B cell (primary cell): ENCODE measurements at regions not wholly inside any gene's neighbourhood (a gene's known extent, or its start where the extent isn't known, plus 50 kb on each side); places are given as distances from the start of the nearest gene placed in this dataset.

Experiments
- ATAC-seq: fragments of 200-7000 bp; cut with Tn5 transposase; one replicate; pipeline ENCODE4 v1.10.0; 2021; ENCODE audit warnings: low read depth, mild to moderate bottlenecking, moderate number of reproducible peaks, moderate library complexity
- CTCF ChIA-PET: fragments of 350-600 bp; sonication (Branson Sonifier 250); formaldehyde crosslinking; loops from one replicate; lab custom pipeline; 2021; ENCODE audit warnings: antibody characterized with exemption, inconsistent platforms; lab: Charles Lee
- POLR2A ChIA-PET: fragments of 350-600 bp; sonication (Branson Sonifier 250); formaldehyde crosslinking; loops from one replicate; lab custom pipeline; 2021; ENCODE audit warnings: antibody characterized with exemption; lab: Charles Lee
- DNase-seq: peaks from one replicate; pipeline ENCODE4 v3.0.0; 2013
- H2AFZ ChIP-seq: 2 replicates; pipeline ENCODE4 v1.6.1; 2012; ENCODE audit warnings: mild to moderate bottlenecking, low read depth, low read length; ENCODE audit not compliant: insufficient read depth, poor library complexity, severe bottlenecking
- H3K27ac ChIP-seq, 2 donors: 1 replicate in 1 of 2; 2 replicates in 1 of 2; pipeline ENCODE4 v1.5.1; 2012 to 2013; ENCODE audit warnings: low read length in 2 of 2, mild to moderate bottlenecking in 2 of 2, moderate library complexity in 1 of 2
- H3K27me3 ChIP-seq, 4 experiments: fragments of 200-600 bp in 1 of 4; sonication (generic) in 1 of 4; replicated peaks in 1 of 4; 1 replicate in 2 of 4; 2 replicates in 2 of 4; pipeline versions ENCODE4 v1.6.1 to v1.7.0; 2013 to 2016; ENCODE audit warnings: low read length in 3 of 4, mild to moderate bottlenecking in 2 of 4, mixed read lengths in 1 of 4, moderate library complexity in 1 of 4; ENCODE audit not compliant: insufficient read depth in 4 of 4, control insufficient read depth in 3 of 4; ENCODE audit errors: control extremely low read depth in 1 of 4
- H3K36me3 ChIP-seq, 2 experiments: replicated peaks in 1 of 2; 1 replicate in 1 of 2; 2 replicates in 1 of 2; pipeline versions ENCODE4 v1.6.1 to v1.7.1; 2013; ENCODE audit warnings: low read length in 1 of 2; ENCODE audit not compliant: insufficient read depth in 2 of 2, control insufficient read depth in 1 of 2; ENCODE audit errors: control extremely low read depth in 1 of 2, extremely low read depth in 1 of 2
- H3K4me1 ChIP-seq, 2 donors: fragments of 200-600 bp in 1 of 2; sonication (generic) in 1 of 2; 1 replicate in 1 of 2; 2 replicates in 1 of 2; pipeline versions ENCODE4 v1.5.1 to v1.6.1; 2013 to 2017; ENCODE audit warnings: low read length in 2 of 2; ENCODE audit not compliant: control insufficient read depth in 2 of 2, insufficient read depth in 2 of 2
- H3K4me2 ChIP-seq: replicated peaks from 2 replicates; pipeline ENCODE3; 2012; ENCODE audit warnings: mild to moderate bottlenecking, low read depth, low read length; ENCODE audit not compliant: poor library complexity, severe bottlenecking
- H3K4me3 ChIP-seq, 5 experiments: fragments of 200-600 bp in 1 of 5; sonication (generic) in 1 of 5; 1 replicate in 3 of 5; 2 replicates in 2 of 5; pipeline versions ENCODE4 v1.5.1 to v1.7.0; 2011 to 2016; ENCODE audit warnings: low read length in 4 of 5, mild to moderate bottlenecking in 4 of 5, low read depth in 2 of 5, control low read depth in 1 of 5, moderate library complexity in 1 of 5; ENCODE audit not compliant: insufficient read depth in 1 of 5; ENCODE audit errors: control extremely low read depth in 1 of 5, extremely low read depth in 1 of 5
- H3K79me2 ChIP-seq: fragments of 200-600 bp; sonication (generic); one replicate; pipeline ENCODE4 v1.6.0; 2016; ENCODE audit warnings: low read length; ENCODE audit not compliant: control insufficient read depth, insufficient read depth
- H3K9ac ChIP-seq: fragments of 200-600 bp; sonication (generic); 2 replicates; pipeline ENCODE4 v1.6.1; 2017; ENCODE audit warnings: mild to moderate bottlenecking, low read length, moderate library complexity
- H3K9me3 ChIP-seq, 3 donors: one replicate each; pipeline versions ENCODE4 v1.6.1 to v1.7.1; 2013; ENCODE audit warnings: low read length in 2 of 3; ENCODE audit not compliant: control insufficient read depth in 2 of 3, insufficient read depth in 1 of 3; ENCODE audit errors: control extremely low read depth in 1 of 3
- H4K20me1 ChIP-seq: 2 replicates; pipeline ENCODE4 v1.6.0; 2012; ENCODE audit warnings: mild to moderate bottlenecking, low read length; ENCODE audit not compliant: insufficient read depth, control insufficient read depth, poor library complexity, severe bottlenecking
- H3K27ac Mint-ChIP-seq: one replicate; pipeline ENCODE4 v1.8.0; 2021; ENCODE audit warnings: mixed read lengths
- H3K27me3 Mint-ChIP-seq: one replicate; pipeline ENCODE4 v1.8.0; 2021; ENCODE audit warnings: mixed read lengths
- H3K4me1 Mint-ChIP-seq: one replicate; pipeline ENCODE4 v1.8.0; 2021; ENCODE audit warnings: mixed read lengths
- H3K4me3 Mint-ChIP-seq: one replicate; pipeline ENCODE4 v1.8.0; 2021; ENCODE audit warnings: mixed read lengths
- H3K9me3 Mint-ChIP-seq: one replicate; pipeline ENCODE4 v1.8.0; 2022; ENCODE audit warnings: mixed read lengths; ENCODE audit not compliant: insufficient read depth
- EZH2 ChIP-seq: IDR thresholded peaks from 2 replicates; pipeline ENCODE4 v1.6.1; 2012; ENCODE audit warnings: borderline replicate concordance, low read depth, mild to moderate bottlenecking, moderate library complexity, low read length; ENCODE audit not compliant: insufficient read depth, poor library complexity, severe bottlenecking
- WGBS: methylation state at CpG from one replicate; pipeline ENCODE4 v1.1.5; 2013; ENCODE audit warnings: missing lambda C conversion rate; ENCODE audit not compliant: insufficient coverage; 5-methylcytosine and 5-hydroxymethylcytosine counted together
- intact Hi-C: fragments of 100-400 bp; cut with micrococcal nuclease; formaldehyde crosslinking; loops from one replicate; pipeline ENCODE4 v1.10.0; 2022
- TF ChIP-seq, protein P1 (sequence below): fragments of 200-600 bp; IDR thresholded peaks from one replicate; pipeline ENCODE4 v1.8.0; 2022; ENCODE audit warnings: antibody characterized with exemption, mild to moderate bottlenecking

DNA sequence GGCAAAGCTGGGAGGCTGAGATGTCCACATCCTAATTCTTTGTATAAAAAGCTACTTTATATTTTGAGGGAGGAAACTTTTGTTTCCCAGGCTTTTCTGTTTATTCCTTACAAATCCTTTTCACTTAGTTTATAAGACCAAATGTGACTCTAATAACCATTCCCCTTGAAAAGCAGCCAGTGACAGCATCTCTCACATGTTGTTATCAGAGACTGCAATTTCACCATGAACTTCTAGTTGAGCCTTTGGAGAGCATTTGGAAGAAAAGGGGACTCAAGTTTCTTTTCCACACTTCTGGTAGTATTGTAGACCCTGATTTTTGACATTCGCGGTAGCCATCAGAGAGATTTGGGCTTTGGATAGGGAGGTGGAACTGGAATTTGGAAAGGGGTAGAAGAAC is 215.8 kb downstream of the RNF144B start:
- intact Hi-C loops: no loop called here
- Histone ChIP-seq H3K9ac (no peak overlapping the region), H3K4me3 (no peak overlapping the region), H4K20me1 (no peaks in the 10 kb centered on the region), H3K27me3 (peaks cover 0 to 4% (median 0%) of the 10 kb centered on the region in 4 experiments), H3K4me1 (no peaks in the 10 kb centered on the region), H3K9me3 (no peaks in the 10 kb centered on the region), H3K27ac (no peak overlapping the region), H2AFZ (no peak overlapping the region), H3K36me3 (no peaks in the 10 kb centered on the region), H3K79me2 (no peaks in the 10 kb centered on the region), H3K4me2 (no peak overlapping the region)
- ChIA-PET POLR2A (no interaction called here), CTCF (interaction anchor here (0.5 kb wide), 1 partner anchor 9 kb away, joined by 3 read pairs; no protein-coding TSS in a partner anchor)
- Mint-ChIP-seq H3K27me3 (peaks cover 25% of the 10 kb centered on the region), H3K27ac (no peak overlapping the region), H3K4me3 (no peak overlapping the region), H3K4me1 (no peaks in the 10 kb centered on the region), H3K9me3 (no peaks in the 10 kb centered on the region)
- WGBS: no CpG with 5 or more reads among the region's 2 CpGs
- TF ChIP-seq, protein P1, sequence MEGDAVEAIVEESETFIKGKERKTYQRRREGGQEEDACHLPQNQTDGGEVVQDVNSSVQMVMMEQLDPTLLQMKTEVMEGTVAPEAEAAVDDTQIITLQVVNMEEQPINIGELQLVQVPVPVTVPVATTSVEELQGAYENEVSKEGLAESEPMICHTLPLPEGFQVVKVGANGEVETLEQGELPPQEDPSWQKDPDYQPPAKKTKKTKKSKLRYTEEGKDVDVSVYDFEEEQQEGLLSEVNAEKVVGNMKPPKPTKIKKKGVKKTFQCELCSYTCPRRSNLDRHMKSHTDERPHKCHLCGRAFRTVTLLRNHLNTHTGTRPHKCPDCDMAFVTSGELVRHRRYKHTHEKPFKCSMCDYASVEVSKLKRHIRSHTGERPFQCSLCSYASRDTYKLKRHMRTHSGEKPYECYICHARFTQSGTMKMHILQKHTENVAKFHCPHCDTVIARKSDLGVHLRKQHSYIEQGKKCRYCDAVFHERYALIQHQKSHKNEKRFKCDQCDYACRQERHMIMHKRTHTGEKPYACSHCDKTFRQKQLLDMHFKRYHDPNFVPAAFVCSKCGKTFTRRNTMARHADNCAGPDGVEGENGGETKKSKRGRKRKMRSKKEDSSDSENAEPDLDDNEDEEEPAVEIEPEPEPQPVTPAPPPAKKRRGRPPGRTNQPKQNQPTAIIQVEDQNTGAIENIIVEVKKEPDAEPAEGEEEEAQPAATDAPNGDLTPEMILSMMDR: no peak
- TF ChIP-seq EZH2: no peak
- no peak for ATAC-seq
- DNase-seq: no peak

DNA sequence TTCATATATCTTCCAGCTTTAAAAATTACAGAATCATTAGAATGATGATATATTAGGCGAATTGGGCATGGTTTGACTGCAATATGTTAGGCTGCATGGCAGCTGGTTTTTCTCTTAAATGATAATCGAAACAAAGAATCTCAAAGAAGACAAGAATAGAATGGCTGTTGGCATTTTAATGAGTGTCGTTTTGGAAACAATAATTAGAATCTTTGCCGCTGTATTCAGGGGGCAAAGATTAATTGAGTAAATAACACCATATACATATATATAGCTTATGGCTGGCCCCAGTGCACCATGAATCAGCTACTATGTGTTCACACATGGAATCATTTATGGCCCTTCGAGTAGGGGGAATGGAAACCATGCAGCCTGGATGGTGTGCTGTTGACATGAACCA is 216.2 kb downstream of the RNF144B start:
- Histone ChIP-seq H3K79me2 (no peaks in the 10 kb centered on the region), H3K4me3 (no peak overlapping the region), H3K36me3 (no peaks in the 10 kb centered on the region), H3K9me3 (peaks cover 0 to 3% (median 0%) of the 10 kb centered on the region in 3 donors), H2AFZ (no peak overlapping the region), H3K27ac (no peak overlapping the region), H3K4me1 (no peaks in the 10 kb centered on the region), H4K20me1 (no peaks in the 10 kb centered on the region), H3K4me2 (no peak overlapping the region), H3K27me3 (peaks cover 0 to 4% (median 0%) of the 10 kb centered on the region in 4 experiments), H3K9ac (no peak overlapping the region)
- Mint-ChIP-seq H3K4me3 (no peak overlapping the region), H3K27me3 (peaks cover 25% of the 10 kb centered on the region), H3K4me1 (no peaks in the 10 kb centered on the region), H3K9me3 (no peaks in the 10 kb centered on the region), H3K27ac (no peak overlapping the region)
- 100% methylated on average over 1 of the region's 5 CpGs for WGBS
- intact Hi-C loops: no loop called here
- TF ChIP-seq, protein P1: no peak
- no peak for TF ChIP-seq EZH2
- ChIA-PET CTCF (interaction anchor here (0.5 kb wide), 1 partner anchor 9 kb away, joined by 3 read pairs; no protein-coding TSS in a partner anchor), POLR2A (no interaction called here)
- no peak for ATAC-seq
- DNase-seq: no peak
